ENCODE measurements at regions not wholly inside any gene's neighbourhood (a gene's known extent, or its start where the extent isn't known, plus 50 kb on each side); places are given as distances from the start of the nearest gene placed in this dataset.

DNA sequence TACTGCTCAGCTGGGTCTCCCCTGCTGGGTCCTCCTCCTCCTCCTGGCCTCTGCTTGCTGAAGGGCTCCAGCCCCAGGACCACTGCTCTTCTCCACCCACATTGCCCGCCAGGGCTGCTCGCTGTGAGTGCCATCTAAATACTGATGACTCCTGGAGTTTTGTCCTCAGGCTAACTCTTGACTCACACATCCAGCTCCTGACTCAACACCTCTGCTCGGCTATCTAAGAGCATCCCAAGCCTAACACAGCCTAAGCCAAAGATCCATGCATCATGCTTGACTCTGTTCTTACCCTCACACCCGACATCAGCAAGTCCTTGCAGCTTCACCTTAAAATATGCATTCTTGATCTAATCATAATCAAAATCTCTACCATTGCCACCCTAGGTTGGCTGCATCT lies 260.2 kb downstream of the KLF13 start:
- no peak overlapping the region for H3K27ac ChIP-seq (ENCODE audit: low read depth, low read length)
- H3K36me3 Mint-ChIP-seq (ENCODE audit: low read depth): no peaks in the 10 kb centered on the region
- H3K4me3 Mint-ChIP-seq: no peak overlapping the region
- H3K4me1 ChIP-seq (ENCODE audit: control insufficient read depth, insufficient read depth, low read length): no peaks in the 10 kb centered on the region
- H3K27ac Mint-ChIP-seq: no peak overlapping the region
- DNase-seq: no peak
- no peak for TF ChIP-seq CTCF (conservative IDR thresholded peaks at IDR 0.05)
- H3K9me3 Mint-ChIP-seq: peaks cover 10% of the 10 kb centered on the region
- WGBS, 2 experiments (ENCODE audit: insufficient coverage in 1 of 2, insufficient read length in 1 of 2): 82 to 91% methylated on average over 3 to 4 of the region's 4 CpGs
- no peak overlapping the region for H3K9ac ChIP-seq (ENCODE audit: extremely low read depth, low read length, poor library complexity, severe bottlenecking)
- peaks cover 4% of the 10 kb centered on the region for H3K9me3 ChIP-seq (ENCODE audit: control insufficient read depth, low read length)
- no peaks in the 10 kb centered on the region for H3K4me1 Mint-ChIP-seq
- no peaks in the 10 kb centered on the region for H3K27me3 ChIP-seq (ENCODE audit: control insufficient read depth, insufficient read depth, low read length, poor library complexity, severe bottlenecking)
- peaks cover 2% of the 10 kb centered on the region for H3K27me3 Mint-ChIP-seq (ENCODE audit: insufficient read depth)
- H3K36me3 ChIP-seq (ENCODE audit: control insufficient read depth, insufficient read depth, low read length): no peaks in the 10 kb centered on the region
- H3K4me3 ChIP-seq (ENCODE audit: low read length): no peak overlapping the region

DNA sequence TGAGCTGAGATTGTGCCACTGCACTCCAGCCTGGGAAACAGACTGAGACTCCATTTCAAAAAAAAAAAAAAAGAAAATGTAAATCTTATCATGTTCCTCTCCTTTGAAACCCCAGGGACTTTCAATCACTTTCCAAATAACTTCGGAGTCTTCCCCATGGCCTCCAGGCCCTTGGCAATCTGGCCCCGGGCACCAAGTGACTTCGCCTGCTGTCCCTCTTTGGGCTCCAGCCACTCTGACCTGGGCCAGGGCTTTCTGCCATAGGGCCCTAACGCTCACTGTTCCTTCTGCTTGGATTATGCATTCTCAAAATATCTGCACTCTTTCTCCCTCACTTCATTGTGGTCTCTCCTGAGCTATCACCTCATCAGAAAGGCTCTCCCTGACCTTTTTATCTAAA lies 260.9 kb downstream of the KLF13 start:
- Mint-ChIP-seq H3K9me3 (peaks cover 4% of the 10 kb centered on the region), H3K4me3 (no peak overlapping the region), H3K4me1 (no peaks in the 10 kb centered on the region), H3K27me3 (ENCODE audit: insufficient read depth) (no peaks in the 10 kb centered on the region), H3K36me3 (ENCODE audit: low read depth) (no peaks in the 10 kb centered on the region), H3K27ac (no peak overlapping the region)
- Histone ChIP-seq H3K4me1 (ENCODE audit: control insufficient read depth, insufficient read depth, low read length) (no peaks in the 10 kb centered on the region), H3K27ac (ENCODE audit: low read depth, low read length) (no peak overlapping the region), H3K27me3 (ENCODE audit: control insufficient read depth, insufficient read depth, low read length, poor library complexity, severe bottlenecking) (no peaks in the 10 kb centered on the region), H3K36me3 (ENCODE audit: control insufficient read depth, insufficient read depth, low read length) (no peaks in the 10 kb centered on the region), H3K9ac (ENCODE audit: extremely low read depth, low read length, poor library complexity, severe bottlenecking) (no peak overlapping the region), H3K4me3 (ENCODE audit: low read length) (no peak overlapping the region), H3K9me3 (ENCODE audit: control insufficient read depth, low read length) (no peaks in the 10 kb centered on the region)
- WGBS, 2 experiments (ENCODE audit: insufficient coverage in 1 of 2, insufficient read length in 1 of 2): 91 to 95% methylated on average over 4 of the region's 4 CpGs
- DNase-seq: no peak
- no peak for TF ChIP-seq CTCF (conservative IDR thresholded peaks at IDR 0.05)

DNA sequence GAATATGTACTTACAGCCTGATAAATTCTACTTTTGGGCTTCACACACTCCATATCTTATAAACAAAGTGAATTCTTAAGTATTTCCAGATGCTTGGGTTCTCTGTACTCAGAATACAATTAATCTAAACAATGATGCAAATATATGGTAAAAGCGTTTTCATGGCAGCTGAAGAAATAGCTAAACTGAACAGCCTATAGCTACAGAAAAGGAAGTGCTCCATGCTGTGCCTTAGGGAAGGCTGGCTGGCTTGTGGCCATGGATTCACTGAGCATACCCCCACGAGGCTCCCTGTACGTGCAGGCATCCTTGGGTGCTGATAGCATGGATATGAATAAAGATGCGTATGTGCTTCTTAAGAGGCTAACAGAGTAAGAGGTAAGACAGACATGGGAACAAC lies 264.0 kb downstream of the KLF13 start:
- Mint-ChIP-seq H3K4me1 (no peaks in the 10 kb centered on the region), H3K36me3 (ENCODE audit: low read depth) (no peaks in the 10 kb centered on the region), H3K27me3 (ENCODE audit: insufficient read depth) (no peaks in the 10 kb centered on the region), H3K9me3 (no peaks in the 10 kb centered on the region), H3K4me3 (no peak overlapping the region), H3K27ac (no peak overlapping the region)
- no peak for DNase-seq
- Histone ChIP-seq H3K27ac (ENCODE audit: low read depth, low read length) (no peak overlapping the region), H3K4me3 (ENCODE audit: low read length) (no peak overlapping the region), H3K9me3 (ENCODE audit: control insufficient read depth, low read length) (no peaks in the 10 kb centered on the region), H3K36me3 (ENCODE audit: control insufficient read depth, insufficient read depth, low read length) (no peaks in the 10 kb centered on the region), H3K27me3 (ENCODE audit: control insufficient read depth, insufficient read depth, low read length, poor library complexity, severe bottlenecking) (no peaks in the 10 kb centered on the region), H3K4me1 (ENCODE audit: control insufficient read depth, insufficient read depth, low read length) (no peaks in the 10 kb centered on the region), H3K9ac (ENCODE audit: extremely low read depth, low read length, poor library complexity, severe bottlenecking) (no peak overlapping the region)
- WGBS, 2 experiments (ENCODE audit: insufficient coverage in 1 of 2, insufficient read length in 1 of 2): 81 to 89% methylated on average over 3 to 4 of the region's 4 CpGs
- no peak for TF ChIP-seq CTCF (conservative IDR thresholded peaks at IDR 0.05)

Data from endodermal cell (in vitro differentiated cells).